ENCODE measurements at regions not wholly inside any gene's neighbourhood (a gene's known extent, or its start where the extent isn't known, plus 50 kb on each side); places are given as distances from the start of the nearest gene placed in this dataset.

DNA sequence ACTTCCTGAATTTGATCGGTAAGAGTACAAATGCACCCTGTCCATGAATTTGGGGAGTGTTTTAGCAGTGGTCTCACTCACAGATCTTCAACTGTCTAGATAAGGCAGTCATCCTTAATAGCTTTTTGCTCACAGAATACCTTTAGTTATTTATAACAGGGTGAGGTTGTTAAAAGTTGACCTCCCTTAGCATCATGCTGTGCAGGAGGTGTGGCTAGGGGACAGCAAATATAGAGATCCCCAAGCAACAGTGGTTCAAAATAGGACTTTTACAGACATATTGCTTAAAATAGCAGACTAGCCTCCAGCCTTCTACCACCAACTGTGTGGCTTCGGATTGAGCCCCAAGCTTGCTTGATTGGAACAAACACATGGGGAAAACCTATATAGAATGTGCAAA is 724.4 kb downstream of the TLE1 start:
- Histone ChIP-seq H3K27ac (ENCODE audit: low read length, poor library complexity, severe bottlenecking) (no peak overlapping the region), H4K8ac (ENCODE audit: low read length) (no peak overlapping the region)

DNA sequence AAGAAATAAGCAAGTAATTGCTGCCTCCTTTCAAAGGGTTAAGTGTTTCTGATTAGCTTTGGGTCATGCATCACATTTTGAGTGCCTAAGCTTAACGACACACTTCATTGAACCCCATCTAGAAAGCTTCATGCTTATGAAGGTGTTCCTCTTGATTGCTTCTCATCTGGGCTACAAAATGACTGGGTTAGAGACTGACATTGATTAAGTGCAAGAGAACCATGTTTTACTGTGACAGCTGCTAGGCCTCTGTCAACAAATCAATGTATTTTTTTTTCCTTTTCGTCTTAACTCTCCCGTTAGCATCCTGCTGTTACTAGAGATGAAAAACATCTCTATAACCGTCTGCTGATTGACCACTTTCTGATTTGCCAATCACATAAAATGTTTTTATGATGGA is 725.0 kb downstream of the TLE1 start:
- WGBS, result 69% methylated on average over 4 of the region's 4 CpGs
- no peak overlapping the region for H3K14ac ChIP-seq (ENCODE audit: low read length in 2 of 2)
- no peak for DNase-seq

More for the DNA sequence above, 724.4 kb downstream of the TLE1 start:
- Histone ChIP-seq H2BK15ac (ENCODE audit: low read depth, poor library complexity, severe bottlenecking) (no peak overlapping the region), H3K14ac (ENCODE audit: low read length in 2 of 2) (no peak overlapping the region), H2AK5ac (ENCODE audit: low read length, severe bottlenecking) (no peak overlapping the region), H3K27me3 (ENCODE audit: control insufficient read depth in 1 of 2, insufficient read depth in 1 of 2, low read length in 2 of 2) (no peaks in the 10 kb centered on the region), H3K79me1 (replicated peaks; ENCODE audit: low read length, poor library complexity, severe bottlenecking) (no peaks in the 10 kb centered on the region), H3K4me2 (ENCODE audit: low read length, poor library complexity, severe bottlenecking) (no peak overlapping the region), H3K36me3 (ENCODE audit: control insufficient read depth in 1 of 2, insufficient read depth in 2 of 2, low read depth in 1 of 2, low read length in 2 of 2) (no peaks in the 10 kb centered on the region), H3K4me3 (ENCODE audit: insufficient read depth in 1 of 2, low read depth in 1 of 2, low read length in 2 of 2) (no peak overlapping the region), H2BK12ac (ENCODE audit: low read length in 2 of 2) (no peak overlapping the region), H2AFZ (ENCODE audit: low read depth, low read length) (no peak overlapping the region), H2BK5ac (ENCODE audit: low read depth, low read length, poor library complexity, severe bottlenecking) (no peak overlapping the region), H3K18ac (ENCODE audit: low read depth in 1 of 2, low read length in 2 of 2) (no peak overlapping the region), H3K9ac (ENCODE audit: low read length) (no peak overlapping the region), H3K4me1 (ENCODE audit: control insufficient read depth, insufficient read depth, low read depth, low read length) (no peaks in the 10 kb centered on the region), H4K91ac (ENCODE audit: low read length) (no peak overlapping the region), H3K23ac (ENCODE audit: low read length in 2 of 2) (no peak overlapping the region), H2BK120ac (ENCODE audit: low read depth, low read length) (no peak overlapping the region), H3K4ac (ENCODE audit: low read depth in 1 of 2, low read length in 2 of 2) (no peak overlapping the region), H3K9me3 (ENCODE audit: control insufficient read depth, low read length) (peaks cover 7% of the 10 kb centered on the region)
- DNase-seq, result no peak
- 92% methylated on average over 2 of the region's 2 CpGs for WGBS

DNA sequence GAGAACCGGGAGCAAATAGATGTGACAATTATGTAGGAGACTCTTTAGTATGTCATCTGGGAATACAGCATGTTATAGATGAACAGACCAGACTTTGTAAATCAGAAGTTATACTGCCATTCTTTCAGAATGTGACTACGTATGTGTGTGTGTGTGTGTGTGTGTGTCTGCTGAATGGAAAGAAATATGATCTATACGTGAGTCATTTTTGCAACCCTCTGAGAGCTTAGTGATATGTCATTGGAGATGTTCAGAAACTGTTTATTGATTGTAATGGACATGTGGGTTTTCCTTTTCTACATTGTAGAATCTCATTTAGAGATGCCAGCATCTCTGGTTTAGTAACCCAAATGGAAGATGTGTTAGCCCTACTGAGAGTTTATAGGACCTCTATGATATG is 731.5 kb downstream of the TLE1 start:
- no peaks in the 10 kb centered on the region for H3K79me1 ChIP-seq (replicated peaks; ENCODE audit: low read length, poor library complexity, severe bottlenecking)

More for the DNA sequence above, 725.0 kb downstream of the TLE1 start:
- Histone ChIP-seq H3K9ac (ENCODE audit: low read length) (no peak overlapping the region), H3K4me1 (ENCODE audit: control insufficient read depth, insufficient read depth, low read depth, low read length) (no peaks in the 10 kb centered on the region), H3K79me1 (replicated peaks; ENCODE audit: low read length, poor library complexity, severe bottlenecking) (no peaks in the 10 kb centered on the region), H3K23ac (ENCODE audit: low read length in 2 of 2) (no peak overlapping the region), H3K27me3 (ENCODE audit: control insufficient read depth in 1 of 2, insufficient read depth in 1 of 2, low read length in 2 of 2) (no peaks in the 10 kb centered on the region), H2BK12ac (ENCODE audit: low read length in 2 of 2) (no peak overlapping the region), H3K4me2 (ENCODE audit: low read length, poor library complexity, severe bottlenecking) (no peak overlapping the region), H3K9me3 (ENCODE audit: control insufficient read depth, low read length) (peaks cover 7% of the 10 kb centered on the region), H3K4ac (ENCODE audit: low read depth in 1 of 2, low read length in 2 of 2) (no peak overlapping the region), H3K18ac (ENCODE audit: low read depth in 1 of 2, low read length in 2 of 2) (no peak overlapping the region), H2AK5ac (ENCODE audit: low read length, severe bottlenecking) (no peak overlapping the region), H2BK15ac (ENCODE audit: low read depth, poor library complexity, severe bottlenecking) (no peak overlapping the region), H4K8ac (ENCODE audit: low read length) (no peak overlapping the region), H2AFZ (ENCODE audit: low read depth, low read length) (no peak overlapping the region), H2BK120ac (ENCODE audit: low read depth, low read length) (no peak overlapping the region), H3K4me3 (ENCODE audit: insufficient read depth in 1 of 2, low read depth in 1 of 2, low read length in 2 of 2) (no peak overlapping the region), H3K36me3 (ENCODE audit: control insufficient read depth in 1 of 2, insufficient read depth in 2 of 2, low read depth in 1 of 2, low read length in 2 of 2) (no peaks in the 10 kb centered on the region), H2BK5ac (ENCODE audit: low read depth, low read length, poor library complexity, severe bottlenecking) (no peak overlapping the region), H3K27ac (ENCODE audit: low read length, poor library complexity, severe bottlenecking) (no peak overlapping the region), H4K91ac (ENCODE audit: low read length) (no peak overlapping the region)

DNA sequence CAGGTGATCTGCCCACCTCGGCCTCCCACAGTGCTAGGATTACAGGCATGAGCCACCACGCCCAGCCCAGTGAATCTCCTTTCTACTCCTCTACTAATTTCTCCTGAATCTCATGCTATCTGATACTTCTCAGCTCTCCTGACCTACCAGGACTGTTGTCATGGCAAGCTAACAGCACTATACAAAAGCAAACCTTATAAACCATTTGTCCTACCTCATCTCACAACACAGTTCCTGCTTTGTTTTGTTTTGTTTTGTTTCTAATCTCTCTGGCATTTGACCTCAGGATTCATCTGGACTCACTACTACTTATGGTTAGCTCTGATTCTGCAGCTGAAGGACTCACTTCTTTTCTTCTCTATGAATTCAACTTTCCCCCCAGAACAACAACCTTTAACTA is 734.8 kb downstream of the TLE1 start:
- H3K36me3 ChIP-seq (ENCODE audit: control insufficient read depth in 1 of 2, insufficient read depth in 2 of 2, low read depth in 1 of 2, low read length in 2 of 2), result no peaks in the 10 kb centered on the region
- no peak overlapping the region for H3K14ac ChIP-seq (ENCODE audit: low read length in 2 of 2)
- H3K23ac ChIP-seq (ENCODE audit: low read length in 2 of 2), result no peak overlapping the region
- peak; percentile 59 for DNase-seq
- no peak overlapping the region for H4K8ac ChIP-seq (ENCODE audit: low read length)
- no peak overlapping the region for H2AFZ ChIP-seq (ENCODE audit: low read depth, low read length)
- H2BK15ac ChIP-seq (ENCODE audit: low read depth, poor library complexity, severe bottlenecking), result no peak overlapping the region
- H3K79me1 ChIP-seq (replicated peaks; ENCODE audit: low read length, poor library complexity, severe bottlenecking), result no peaks in the 10 kb centered on the region
- no peak overlapping the region for H3K9ac ChIP-seq (ENCODE audit: low read length)
- no peak overlapping the region for H3K27ac ChIP-seq (ENCODE audit: low read length, poor library complexity, severe bottlenecking)
- H4K91ac ChIP-seq (ENCODE audit: low read length), result no peak overlapping the region
- no peak overlapping the region for H2BK120ac ChIP-seq (ENCODE audit: low read depth, low read length)
- no peak overlapping the region for H2BK12ac ChIP-seq (ENCODE audit: low read length in 2 of 2)
- H2AK5ac ChIP-seq (ENCODE audit: low read length, severe bottlenecking), result no peak overlapping the region
- H2BK5ac ChIP-seq (ENCODE audit: low read depth, low read length, poor library complexity, severe bottlenecking), result no peak overlapping the region
- no peak overlapping the region for H3K4ac ChIP-seq (ENCODE audit: low read depth in 1 of 2, low read length in 2 of 2)
- no peaks in the 10 kb centered on the region for H3K9me3 ChIP-seq (ENCODE audit: control insufficient read depth, low read length)
- no peaks in the 10 kb centered on the region for H3K27me3 ChIP-seq (ENCODE audit: control insufficient read depth in 1 of 2, insufficient read depth in 1 of 2, low read length in 2 of 2)
- WGBS, result 90% methylated on average over 2 of the region's 2 CpGs
- H3K4me3 ChIP-seq (ENCODE audit: insufficient read depth in 1 of 2, low read depth in 1 of 2, low read length in 2 of 2), result no peak overlapping the region
- no peaks in the 10 kb centered on the region for H3K4me1 ChIP-seq (ENCODE audit: control insufficient read depth, insufficient read depth, low read depth, low read length)
- H3K4me2 ChIP-seq (ENCODE audit: low read length, poor library complexity, severe bottlenecking), result no peak overlapping the region
- H3K18ac ChIP-seq (ENCODE audit: low read depth in 1 of 2, low read length in 2 of 2), result no peak overlapping the region

More for the DNA sequence above, 731.5 kb downstream of the TLE1 start:
- no peaks in the 10 kb centered on the region for H3K9me3 ChIP-seq (ENCODE audit: control insufficient read depth, low read length)
- H3K23ac ChIP-seq (ENCODE audit: low read length in 2 of 2), result no peak overlapping the region
- no peak overlapping the region for H3K4me3 ChIP-seq (ENCODE audit: insufficient read depth in 1 of 2, low read depth in 1 of 2, low read length in 2 of 2)
- H3K4me2 ChIP-seq (ENCODE audit: low read length, poor library complexity, severe bottlenecking), result no peak overlapping the region
- no peak overlapping the region for H2AFZ ChIP-seq (ENCODE audit: low read depth, low read length)
- H3K18ac ChIP-seq (ENCODE audit: low read depth in 1 of 2, low read length in 2 of 2), result no peak overlapping the region
- no peaks in the 10 kb centered on the region for H3K36me3 ChIP-seq (ENCODE audit: control insufficient read depth in 1 of 2, insufficient read depth in 2 of 2, low read depth in 1 of 2, low read length in 2 of 2)
- H2BK120ac ChIP-seq (ENCODE audit: low read depth, low read length), result no peak overlapping the region
- no peak overlapping the region for H3K14ac ChIP-seq (ENCODE audit: low read length in 2 of 2)
- no peak overlapping the region for H3K4ac ChIP-seq (ENCODE audit: low read depth in 1 of 2, low read length in 2 of 2)
- no peak overlapping the region for H4K91ac ChIP-seq (ENCODE audit: low read length)
- H2BK12ac ChIP-seq (ENCODE audit: low read length in 2 of 2), result no peak overlapping the region
- H3K4me1 ChIP-seq (ENCODE audit: control insufficient read depth, insufficient read depth, low read depth, low read length), result no peaks in the 10 kb centered on the region
- H2AK5ac ChIP-seq (ENCODE audit: low read length, severe bottlenecking), result no peak overlapping the region
- 85% methylated on average over 3 of the region's 3 CpGs for WGBS
- H2BK15ac ChIP-seq (ENCODE audit: low read depth, poor library complexity, severe bottlenecking), result no peak overlapping the region
- no peak overlapping the region for H4K8ac ChIP-seq (ENCODE audit: low read length)
- DNase-seq, result peak; percentile 20
- no peak overlapping the region for H2BK5ac ChIP-seq (ENCODE audit: low read depth, low read length, poor library complexity, severe bottlenecking)
- no peak overlapping the region for H3K9ac ChIP-seq (ENCODE audit: low read length)
- no peak overlapping the region for H3K27ac ChIP-seq (ENCODE audit: low read length, poor library complexity, severe bottlenecking)
- H3K27me3 ChIP-seq (ENCODE audit: control insufficient read depth in 1 of 2, insufficient read depth in 1 of 2, low read length in 2 of 2), result no peaks in the 10 kb centered on the region

All from mesenchymal stem cell (in vitro differentiated cells and primary cell).